Ovary (tissue), 3 donors: ENCODE measurements at regions not wholly inside any gene's neighbourhood (a gene's known extent, or its start where the extent isn't known, plus 50 kb on each side); places are given as distances from the start of the nearest gene placed in this dataset.

Experiments
- EP300 ChIP-seq: sonication (generic); formaldehyde crosslinking; IDR thresholded peaks from one replicate; pipeline ENCODE4 v1.6.1; 2017; ENCODE audit warnings: antibody characterized with exemption
- TF ChIP-seq, protein P1 (sequence below), 3 donors: fragments of 450-650 bp in 2 of 3; fragments of 200-600 bp in 1 of 3; IDR thresholded peaks; one replicate each; pipeline versions ENCODE4 v1.5.1 to v1.8.0; 2016 to 2022; ENCODE audit warnings: antibody characterized with exemption in 3 of 3, mild to moderate bottlenecking in 1 of 3
- donor health status: DM: no; HTN: no; CAD: no.

DNA sequence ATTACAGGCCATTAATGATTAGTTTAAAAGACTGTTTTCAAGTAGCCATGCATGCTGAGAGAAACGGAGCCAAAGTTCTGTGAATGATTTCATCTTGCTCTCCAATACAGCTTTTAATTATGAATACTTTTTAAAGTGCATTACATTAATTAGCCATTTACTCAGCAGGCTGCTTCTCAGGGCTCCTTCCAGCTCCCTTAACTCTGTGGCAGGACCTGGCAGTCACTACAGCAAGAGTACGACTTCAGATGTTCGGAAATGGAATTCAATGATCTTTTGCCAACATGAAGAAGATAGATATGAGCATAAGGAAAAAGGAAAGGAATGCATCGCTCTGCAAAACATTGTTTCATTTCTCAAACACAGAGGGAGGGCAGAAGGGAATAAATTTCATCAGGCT, 987.2 kb downstream of the PDHA2 start:
- no peak for TF ChIP-seq EP300
- TF ChIP-seq, protein P1, sequence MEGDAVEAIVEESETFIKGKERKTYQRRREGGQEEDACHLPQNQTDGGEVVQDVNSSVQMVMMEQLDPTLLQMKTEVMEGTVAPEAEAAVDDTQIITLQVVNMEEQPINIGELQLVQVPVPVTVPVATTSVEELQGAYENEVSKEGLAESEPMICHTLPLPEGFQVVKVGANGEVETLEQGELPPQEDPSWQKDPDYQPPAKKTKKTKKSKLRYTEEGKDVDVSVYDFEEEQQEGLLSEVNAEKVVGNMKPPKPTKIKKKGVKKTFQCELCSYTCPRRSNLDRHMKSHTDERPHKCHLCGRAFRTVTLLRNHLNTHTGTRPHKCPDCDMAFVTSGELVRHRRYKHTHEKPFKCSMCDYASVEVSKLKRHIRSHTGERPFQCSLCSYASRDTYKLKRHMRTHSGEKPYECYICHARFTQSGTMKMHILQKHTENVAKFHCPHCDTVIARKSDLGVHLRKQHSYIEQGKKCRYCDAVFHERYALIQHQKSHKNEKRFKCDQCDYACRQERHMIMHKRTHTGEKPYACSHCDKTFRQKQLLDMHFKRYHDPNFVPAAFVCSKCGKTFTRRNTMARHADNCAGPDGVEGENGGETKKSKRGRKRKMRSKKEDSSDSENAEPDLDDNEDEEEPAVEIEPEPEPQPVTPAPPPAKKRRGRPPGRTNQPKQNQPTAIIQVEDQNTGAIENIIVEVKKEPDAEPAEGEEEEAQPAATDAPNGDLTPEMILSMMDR (IDR thresholded peaks at IDR 0.05), result no peak
